ENCODE measurements at regions not wholly inside any gene's neighbourhood (a gene's known extent, or its start where the extent isn't known, plus 50 kb on each side); places are given as distances from the start of the nearest gene placed in this dataset.

DNA sequence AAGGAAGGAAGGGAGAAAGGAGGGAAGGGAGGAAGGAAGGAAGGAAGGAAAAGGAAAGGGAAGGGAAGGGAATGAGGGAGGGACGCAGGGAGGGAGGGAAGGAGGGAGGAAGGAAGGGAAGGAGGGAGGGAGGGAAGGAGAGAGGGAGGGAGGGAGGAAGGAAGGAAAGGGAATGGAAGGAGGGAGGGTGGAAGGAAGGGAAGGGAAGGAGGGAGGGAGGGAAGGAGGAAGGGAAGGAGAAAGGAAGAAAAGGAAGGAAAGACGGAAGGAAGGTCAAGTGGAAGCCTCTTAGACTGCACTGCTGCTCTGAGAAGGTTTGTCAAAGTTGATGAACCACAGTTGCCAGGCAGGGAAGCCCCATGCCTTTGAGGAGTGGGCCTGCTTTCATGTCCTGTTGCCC lies 324.3 kb upstream of the ZFP64 start:
- no TSS peak for BruUV-seq (replicated peaks)
- DNase-seq (ENCODE audit: low read depth, low spot score) (no peak), ATAC-seq (no peak), FAIRE-seq (no peak)
- Histone ChIP-seq H3K27me3 (replicated peaks in 1 of 2; ENCODE audit: control insufficient read depth in 2 of 2, insufficient read depth in 2 of 2, low read length in 1 of 2) (no peaks in the 10 kb centered on the region), H3K9ac (ENCODE audit: control insufficient read depth, insufficient read depth, low read length) (no peak overlapping the region), H2AFZ (ENCODE audit: control insufficient read depth, low read depth, low read length) (no peak overlapping the region), H3K27ac (ENCODE audit: control insufficient read depth, insufficient read depth) (no peak overlapping the region), H3K9me3 (replicated peaks; ENCODE audit: control insufficient read depth, insufficient read depth, low read length) (no peaks in the 10 kb centered on the region; the same call in 2 of the 3 replicates), H3K79me2 (ENCODE audit: control insufficient read depth, insufficient read depth, low read length) (no peaks in the 10 kb centered on the region), H3K36me3 (ENCODE audit: control insufficient read depth in 2 of 2, insufficient read depth in 2 of 2, low read length in 1 of 2) (no peaks in the 10 kb centered on the region), H3K4me1 (ENCODE audit: control insufficient read depth, insufficient read depth, low read length) (no peaks in the 10 kb centered on the region), H3K4me3 (no peak overlapping the region), H3K4me2 (ENCODE audit: control insufficient read depth, insufficient read depth) (no peak overlapping the region), H4K20me1 (ENCODE audit: control insufficient read depth, insufficient read depth) (no peaks in the 10 kb centered on the region)
- SMC1A ChIA-PET (ENCODE audit: uncharacterized antibody, unreplicated experiment), result no interaction called here
- intact Hi-C loops (cut with micrococcal nuclease; ENCODE audit: unreplicated experiment), result no loop called here
- in situ Hi-C loops (cut with MboI), result no loop called here
- POLR2A ChIA-PET, result no interaction called here
- TF ChIP-seq, protein P1, sequence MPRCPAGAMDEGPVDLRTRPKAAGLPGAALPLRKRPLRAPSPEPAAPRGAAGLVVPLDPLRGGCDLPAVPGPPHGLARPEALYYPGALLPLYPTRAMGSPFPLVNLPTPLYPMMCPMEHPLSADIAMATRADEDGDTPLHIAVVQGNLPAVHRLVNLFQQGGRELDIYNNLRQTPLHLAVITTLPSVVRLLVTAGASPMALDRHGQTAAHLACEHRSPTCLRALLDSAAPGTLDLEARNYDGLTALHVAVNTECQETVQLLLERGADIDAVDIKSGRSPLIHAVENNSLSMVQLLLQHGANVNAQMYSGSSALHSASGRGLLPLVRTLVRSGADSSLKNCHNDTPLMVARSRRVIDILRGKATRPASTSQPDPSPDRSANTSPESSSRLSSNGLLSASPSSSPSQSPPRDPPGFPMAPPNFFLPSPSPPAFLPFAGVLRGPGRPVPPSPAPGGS (IDR thresholded peaks at IDR 0.05; ENCODE audit: borderline replicate concordance, insufficient read depth, low read depth, low read length, poor library complexity, severe bottlenecking), result no peak
- TF ChIP-seq WRNIP1 (IDR thresholded peaks at IDR 0.05; ENCODE audit: borderline replicate concordance, low read depth, low read length), result no peak
- no peak for TF ChIP-seq MTA3 (IDR thresholded peaks at IDR 0.05; ENCODE audit: borderline replicate concordance, low read length)
- no peak for TF ChIP-seq BHLHE40 (IDR thresholded peaks at IDR 0.05; ENCODE audit: borderline replicate concordance in 1 of 2, low read depth in 2 of 2, low read length in 1 of 2)
- TF ChIP-seq RCOR1 (conservative IDR thresholded peaks at IDR 0.05; ENCODE audit: low read depth, low read length), result no peak
- no peak for TF ChIP-seq CBFB (IDR thresholded peaks at IDR 0.05; ENCODE audit: low read depth)
- TF ChIP-seq HCFC1 (IDR thresholded peaks at IDR 0.05; ENCODE audit: low read length), result no peak
- TF ChIP-seq DPF2 (IDR thresholded peaks at IDR 0.05), result no peak
- TF ChIP-seq TBL1XR1 (IDR thresholded peaks at IDR 0.05; ENCODE audit: low read depth, low read length), result no peak
- no peak for TF ChIP-seq NBN (IDR thresholded peaks at IDR 0.05)
- TF ChIP-seq ZBTB33 (IDR thresholded peaks at IDR 0.05), result no peak
- TF ChIP-seq ZBED1 (IDR thresholded peaks at IDR 0.05; ENCODE audit: borderline replicate concordance), result no peak
- no peak for TF ChIP-seq MTA2 (IDR thresholded peaks at IDR 0.05; ENCODE audit: low read depth)
- WGBS (ENCODE audit: insufficient coverage, insufficient replicate concordance, low lambda C conversion rate, missing lambda C conversion rate), result 4% methylated on average over 2 of the region's 2 CpGs
- RAD21 ChIA-PET (ENCODE audit: unreplicated experiment), result no interaction called here
- CTCF ChIA-PET, result no interaction called here

Data from GM12878 (cell line).